Ascending aorta (tissue), 2 donors: ENCODE measurements at regions not wholly inside any gene's neighbourhood (a gene's known extent, or its start where the extent isn't known, plus 50 kb on each side); places are given as distances from the start of the nearest gene placed in this dataset.

Experiments used
- DNase-seq, 2 donors: peaks; one replicate each; pipeline ENCODE4 v3.0.0-alpha.2; 2019; ENCODE audit warnings: low spot score in 2 of 2
- H3K27ac ChIP-seq, 2 donors: fragments of 200-600 bp; sonication (generic); one replicate each; pipeline ENCODE4 v1.5.1; 2016 to 2017; ENCODE audit warnings: mild to moderate bottlenecking in 1 of 2
- H3K27me3 ChIP-seq: fragments of 200-600 bp; sonication (generic); one replicate; pipeline ENCODE4 v1.5.1; 2017
- H3K36me3 ChIP-seq, 2 donors: fragments of 200-600 bp; sonication (generic); one replicate each; pipeline ENCODE4 v1.5.1; 2016
- H3K4me1 ChIP-seq, 2 donors: fragments of 200-600 bp; sonication (generic); one replicate each; pipeline ENCODE4 v1.5.1; 2016 to 2017; ENCODE audit warnings: mild to moderate bottlenecking in 1 of 2
- H3K4me3 ChIP-seq, 2 donors: fragments of 200-600 bp; sonication (generic); one replicate each; pipeline ENCODE4 v1.5.1; 2016 to 2017; ENCODE audit warnings: mild to moderate bottlenecking in 1 of 2
- H3K9me3 ChIP-seq, 2 donors: fragments of 200-600 bp; sonication (generic); one replicate each; pipeline ENCODE4 v1.5.1; 2016
- CTCF ChIP-seq, 3 experiments: fragments of 200-600 bp in 2 of 3; fragments of 450-650 bp in 1 of 3; sonication (generic) in 2 of 3; IDR thresholded peaks; one replicate each; pipeline ENCODE4 v1.5.1; 2016 to 2019; ENCODE audit warnings: antibody characterized with exemption in 3 of 3, mild to moderate bottlenecking in 1 of 3, moderate library complexity in 1 of 3
- intact Hi-C: fragments of 100-400 bp; cut with DNase I; formaldehyde crosslinking; loops from one replicate; pipeline ENCODE4 v1.15.1; 2023

- no peaks in the 10 kb centered on the region for H3K36me3 ChIP-seq
These were observed 67.2 kb upstream of the FAM204A start for GRCh38 chr10:118409295-118409694.

GRCh38 chr10:118408181-118408580 lies 66.1 kb upstream of the FAM204A start:
- DNase-seq = no peak
- Histone ChIP-seq H3K27ac (no peak overlapping the region), H3K27me3 (no peaks in the 10 kb centered on the region), H3K4me3 (no peak overlapping the region), H3K9me3 (no peaks in the 10 kb centered on the region), H3K4me1 (no peaks in the 10 kb centered on the region), H3K36me3 (no peaks in the 10 kb centered on the region)
- intact Hi-C loops = no loop called here
- TF ChIP-seq CTCF (IDR thresholded peaks at IDR 0.05) = no peak

More at GRCh38 chr10:118409295-118409694, 67.2 kb upstream of the FAM204A start:
- no peak for DNase-seq
- no peaks in the 10 kb centered on the region for H3K27me3 ChIP-seq
- H3K27ac ChIP-seq = no peak overlapping the region
- intact Hi-C loops = no loop called here
- no peaks in the 10 kb centered on the region for H3K9me3 ChIP-seq
- H3K4me3 ChIP-seq = no peak overlapping the region
- no peaks in the 10 kb centered on the region for H3K4me1 ChIP-seq
- no peak for TF ChIP-seq CTCF (IDR thresholded peaks at IDR 0.05)

- Histone ChIP-seq H3K27ac (no peak overlapping the region), H3K4me3 (no peak overlapping the region), H3K36me3 (no peaks in the 10 kb centered on the region), H3K4me1 (no peaks in the 10 kb centered on the region), H3K9me3 (no peaks in the 10 kb centered on the region), H3K27me3 (no peaks in the 10 kb centered on the region)
- DNase-seq = no peak
- no peak for TF ChIP-seq CTCF (IDR thresholded peaks at IDR 0.05)
- intact Hi-C loops = no loop called here
These were observed 65.7 kb upstream of the FAM204A start for GRCh38 chr10:118407777-118408176.

GRCh38 chr10:118407026-118407425 lies 64.9 kb upstream of the FAM204A start:
- no peak overlapping the region for H3K27ac ChIP-seq
- intact Hi-C loops = no loop called here
- H3K36me3 ChIP-seq = no peaks in the 10 kb centered on the region
- no peaks in the 10 kb centered on the region for H3K27me3 ChIP-seq
- no peak for TF ChIP-seq CTCF (IDR thresholded peaks at IDR 0.05)
- H3K4me3 ChIP-seq = no peak overlapping the region
- H3K4me1 ChIP-seq = no peaks in the 10 kb centered on the region
- DNase-seq = no peak
- no peaks in the 10 kb centered on the region for H3K9me3 ChIP-seq

GRCh38 chr10:118405928-118406327 lies 63.8 kb upstream of the FAM204A start:
- Histone ChIP-seq H3K4me3 (no peak overlapping the region), H3K9me3 (peaks cover 0 to 3% of the 10 kb centered on the region in 2 donors), H3K27me3 (no peaks in the 10 kb centered on the region), H3K4me1 (no peaks in the 10 kb centered on the region), H3K27ac (no peak overlapping the region), H3K36me3 (no peaks in the 10 kb centered on the region)
- intact Hi-C loops = no loop called here
- no peak for DNase-seq
- no peak for TF ChIP-seq CTCF (IDR thresholded peaks at IDR 0.05)

- Histone ChIP-seq H3K27me3 (no peaks in the 10 kb centered on the region), H3K36me3 (no peaks in the 10 kb centered on the region), H3K27ac (no peak overlapping the region), H3K9me3 (peaks cover 0 to 3% of the 10 kb centered on the region in 2 donors), H3K4me1 (no peaks in the 10 kb centered on the region), H3K4me3 (no peak overlapping the region)
- no peak for DNase-seq
- intact Hi-C loops = no loop called here
- no peak for TF ChIP-seq CTCF (IDR thresholded peaks at IDR 0.05)
These were observed 61.8 kb upstream of the FAM204A start for GRCh38 chr10:118403967-118404366.
